ENCODE measurements at regions not wholly inside any gene's neighbourhood (a gene's known extent, or its start where the extent isn't known, plus 50 kb on each side); places are given as distances from the start of the nearest gene placed in this dataset.
"Not testable (repeated sequence)": the region's sequence is repeated elsewhere in the genome, so short reads cannot be mapped to it uniquely, and the experiment has no call there.

- no peak for DNase-seq (ENCODE audit: low spot score)
These were observed 74.6 kb downstream of the FEM1C start for GRCh38 chr5:115469904-115470516.

DNA sequence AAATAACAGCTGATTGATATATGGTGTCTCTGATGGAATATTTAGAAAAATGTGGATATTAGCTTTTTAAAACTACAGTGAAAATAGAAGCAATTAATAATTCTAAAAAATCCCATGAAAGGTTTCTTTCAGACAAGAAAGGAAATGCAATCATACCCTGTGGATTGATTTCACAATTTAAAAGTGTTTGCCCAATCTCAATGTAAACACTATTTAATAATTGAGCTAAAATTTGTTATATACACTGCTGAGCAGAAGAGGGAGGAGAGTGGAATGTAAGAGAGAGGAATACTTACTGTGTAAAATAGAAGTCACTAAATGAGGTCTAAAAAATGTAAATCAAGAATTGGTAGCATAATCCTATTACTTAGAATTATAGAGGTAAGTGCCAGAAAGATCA lies 76.9 kb downstream of the FEM1C start:
- no peak for DNase-seq (ENCODE audit: low spot score)

GRCh38 chr5:115465431-115465830 lies 79.1 kb downstream of the FEM1C start:
- no peak for DNase-seq (ENCODE audit: low spot score)

DNA sequence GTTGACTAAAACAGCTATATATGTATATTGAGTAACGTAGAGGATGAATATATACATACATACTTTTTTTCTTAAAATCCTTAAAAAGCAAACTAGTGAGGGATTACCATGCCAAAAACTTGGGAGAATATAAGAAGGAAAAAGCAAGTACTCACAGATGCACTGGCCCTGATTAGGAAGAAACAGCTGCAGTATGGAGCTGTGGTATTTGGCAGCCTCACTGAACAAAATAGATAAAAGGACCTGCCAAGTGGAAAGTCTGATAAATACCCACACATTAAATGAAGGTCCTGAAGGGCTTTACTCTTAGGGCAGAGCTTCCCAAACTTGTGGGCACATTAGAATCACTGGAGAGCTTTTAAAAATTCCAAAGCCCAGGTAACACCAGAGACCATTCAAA lies 80.6 kb downstream of the FEM1C start:
- DNase-seq (ENCODE audit: low spot score) = no peak

DNA sequence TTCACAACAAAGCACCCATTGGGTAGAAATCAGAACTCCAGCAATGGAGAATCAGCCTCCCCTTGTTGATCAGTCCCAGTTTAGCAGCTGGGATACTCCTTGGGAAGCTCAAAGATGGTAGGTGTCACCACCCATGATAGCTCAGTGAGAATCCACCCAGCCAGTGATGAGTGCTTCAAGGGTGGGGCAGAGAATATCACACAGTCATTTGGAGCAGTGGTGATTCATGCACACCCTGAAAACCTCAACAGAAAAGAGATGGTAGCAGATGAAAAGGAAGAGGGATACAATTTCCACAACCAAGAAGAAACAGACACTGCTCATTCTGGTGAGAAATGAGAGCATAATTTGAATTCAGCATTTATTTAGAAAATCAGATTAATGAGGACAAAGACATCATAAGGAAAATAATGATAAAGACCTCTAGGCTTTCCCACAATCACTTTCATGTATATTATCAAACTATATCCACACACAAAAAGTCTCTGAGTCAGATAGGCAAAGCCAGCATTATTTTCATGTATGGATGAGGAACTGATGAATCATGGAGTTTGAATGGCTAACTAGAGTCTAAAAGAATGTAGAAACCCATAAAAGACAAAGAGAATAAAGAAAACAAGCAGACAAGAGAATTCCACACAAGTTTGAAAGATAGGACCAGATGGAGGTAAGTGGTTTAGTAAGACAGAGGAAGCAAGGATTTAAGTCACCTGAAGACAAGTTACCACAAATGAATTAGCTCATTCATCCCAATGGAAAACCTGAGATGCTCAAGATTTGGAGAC lies 82.9 kb downstream of the FEM1C start:
- peak; percentile 64 for DNase-seq (ENCODE audit: low spot score)

- DNase-seq (ENCODE audit: low spot score) = no peak
These were observed 83.5 kb downstream of the FEM1C start for GRCh38 chr5:115461093-115461492.

- peak; percentile 45 for DNase-seq (ENCODE audit: low spot score)
These were observed 84.1 kb downstream of the FEM1C start for GRCh38 chr5:115460472-115460871.

- DNase-seq (ENCODE audit: low spot score) = peak; percentile 35
These were observed 84.7 kb downstream of the FEM1C start for GRCh38 chr5:115459855-115460341.

GRCh38 chr5:115458416-115458815 lies 86.2 kb downstream of the FEM1C start:
- DNase-seq (ENCODE audit: low spot score) = no peak

DNA sequence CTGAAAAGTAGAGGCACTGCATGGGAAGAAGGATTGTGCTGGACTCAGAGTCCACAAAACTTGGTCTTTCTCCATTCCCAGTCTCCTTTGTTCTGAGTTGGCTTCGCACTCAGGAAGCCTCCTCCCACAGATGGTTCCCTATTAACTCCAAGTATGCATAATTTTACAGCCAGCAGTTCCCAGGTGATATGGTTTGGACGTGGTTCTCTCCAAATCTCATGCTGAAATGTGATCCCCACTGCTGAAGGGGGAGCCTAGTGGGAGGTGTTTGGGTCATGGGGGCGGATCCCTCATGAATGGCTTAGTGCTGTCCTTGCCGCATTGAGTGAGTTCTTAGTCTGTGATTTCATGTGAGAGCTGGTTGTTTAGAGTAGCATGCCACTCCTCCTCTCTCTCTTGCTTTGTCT lies 86.6 kb downstream of the FEM1C start:
- no peak for DNase-seq (ENCODE audit: low spot score)

DNA sequence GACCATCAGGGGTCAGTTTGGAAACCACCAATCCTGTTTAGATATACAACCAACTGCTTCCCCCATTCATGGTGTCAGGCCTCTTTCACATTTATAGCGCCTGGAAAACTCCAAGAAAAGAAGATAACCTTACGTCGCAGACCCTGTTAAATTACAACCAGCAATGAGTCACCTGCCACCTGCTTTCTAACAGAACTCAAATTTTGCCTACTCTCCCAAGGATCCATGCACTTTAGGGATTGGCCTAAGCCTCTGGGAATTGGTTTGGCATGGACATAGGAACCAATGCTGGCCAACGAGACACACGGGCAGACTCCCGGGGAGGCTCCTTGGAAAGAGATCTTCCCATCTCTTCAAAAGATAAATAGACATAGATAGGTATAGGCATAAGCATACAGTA lies 87.0 kb downstream of the FEM1C start:
- no peak for DNase-seq (ENCODE audit: low spot score)

GRCh38 chr5:115456539-115457040 lies 88.0 kb downstream of the FEM1C start:
- DNase-seq (ENCODE audit: low spot score) = no peak

- no peak for DNase-seq (ENCODE audit: low spot score)
These were observed 88.5 kb downstream of the FEM1C start for GRCh38 chr5:115456056-115456455.

DNA sequence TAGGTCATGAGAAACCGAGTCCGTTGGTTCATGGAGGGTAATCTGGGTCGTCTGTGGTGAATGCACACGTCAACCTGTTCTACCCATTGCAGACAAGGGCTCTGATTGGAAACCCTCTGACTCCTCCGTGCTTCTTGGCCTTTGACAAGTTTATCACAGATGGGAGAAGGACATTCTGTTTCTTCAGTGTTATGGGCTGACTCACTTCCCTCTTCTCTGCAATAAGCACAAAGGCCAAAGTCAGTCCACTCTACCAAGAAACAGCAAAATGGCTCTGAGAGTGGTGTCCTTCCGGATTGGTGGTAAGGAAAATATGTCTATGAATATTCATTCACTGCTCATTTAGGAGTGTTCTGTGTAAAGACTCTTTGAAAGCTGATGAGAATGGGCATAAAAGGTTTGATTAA lies 89.3 kb downstream of the FEM1C start:
- DNase-seq (ENCODE audit: low spot score) = peak; percentile 52

- no peak for DNase-seq (ENCODE audit: low spot score)
These were observed 91.0 kb downstream of the FEM1C start for GRCh38 chr5:115453391-115454095.

GRCh38 chr5:115452536-115453235 lies 91.9 kb downstream of the FEM1C start:
- peak; percentile 53 for DNase-seq (ENCODE audit: low spot score)

- DNase-seq (ENCODE audit: low spot score) = no peak
These were observed 92.5 kb downstream of the FEM1C start for GRCh38 chr5:115452083-115452482.

- peak; percentile 67 for DNase-seq (ENCODE audit: low spot score)
These were observed 93.8 kb downstream of the FEM1C start for GRCh38 chr5:115450741-115451140.

DNA sequence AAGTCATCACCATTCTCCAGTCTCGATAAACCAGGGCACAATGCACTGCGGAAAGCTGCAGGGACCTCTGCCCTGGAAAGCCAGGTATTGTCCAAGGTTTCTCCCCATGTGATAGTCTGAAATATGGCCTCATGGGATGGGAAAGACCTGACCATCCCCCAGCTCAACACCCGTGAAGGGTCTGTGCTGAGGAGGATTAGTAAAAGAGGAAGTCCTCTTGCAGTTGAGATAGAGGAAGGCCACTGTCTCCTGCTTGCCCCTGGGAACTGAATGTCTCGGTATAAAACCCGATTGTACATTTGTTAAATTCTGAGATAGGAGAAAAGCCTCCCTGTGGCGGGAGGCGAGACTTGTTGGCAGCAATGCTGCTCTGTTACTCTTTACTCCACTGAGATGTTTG lies 95.9 kb downstream of the FEM1C start:
- not testable (repeated sequence) for DNase-seq (ENCODE audit: low spot score)

DNA sequence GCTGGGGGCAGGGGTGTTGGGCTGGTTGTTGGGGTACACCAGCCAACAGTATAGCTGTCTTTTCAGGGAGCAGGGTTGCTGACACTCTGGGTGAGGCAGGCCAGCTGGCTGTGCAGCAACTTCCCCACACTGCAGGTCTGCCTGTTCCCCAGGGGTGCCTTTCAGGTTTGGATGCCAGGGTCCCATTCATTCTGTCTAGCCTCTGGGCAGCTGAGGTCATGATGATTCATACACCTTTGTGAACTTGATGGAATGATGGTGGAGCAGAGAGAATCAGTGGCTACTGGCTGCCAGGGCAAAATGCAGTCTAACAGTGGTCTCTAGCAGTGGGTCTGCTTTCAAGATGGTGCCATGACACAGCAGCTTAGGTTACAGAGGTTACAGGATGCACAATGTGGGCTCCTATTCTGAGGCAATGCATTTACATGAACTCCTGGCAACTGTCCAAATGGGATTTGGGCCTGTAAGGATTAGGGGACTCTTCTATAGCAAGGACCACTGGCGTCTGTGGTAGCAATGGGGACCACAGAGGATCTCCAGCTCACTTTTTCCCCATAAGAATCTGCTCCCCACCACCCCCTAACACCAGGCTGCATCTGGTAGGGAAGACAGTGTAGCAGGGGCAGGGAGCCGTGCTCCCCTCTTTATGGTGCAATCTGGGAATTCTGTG lies 103.7 kb downstream of the FEM1C start:
- no peak for DNase-seq (ENCODE audit: low spot score)

- no peak for DNase-seq (ENCODE audit: low spot score)
These were observed 104.9 kb downstream of the FEM1C start for GRCh38 chr5:115439639-115440038.

DNA sequence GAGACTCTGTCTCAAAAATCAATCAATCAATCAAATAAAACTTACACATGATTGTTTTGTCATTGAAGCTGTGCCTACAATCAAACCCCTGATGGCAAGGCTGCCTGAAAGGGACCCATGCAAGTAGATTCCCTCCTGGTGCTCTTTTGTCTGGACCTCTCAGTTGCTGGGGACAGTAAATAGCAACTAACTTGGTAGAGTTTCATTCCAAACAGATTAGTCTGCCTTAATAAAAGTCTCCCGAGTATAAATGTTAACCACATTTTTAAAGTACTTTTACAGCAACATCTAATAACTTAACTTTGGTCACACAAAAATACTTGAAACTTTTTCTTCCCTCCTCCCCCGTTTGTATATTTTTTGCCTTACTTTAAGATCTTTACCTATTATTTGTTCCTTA lies 105.5 kb downstream of the FEM1C start:
- peak; percentile 49 for DNase-seq (ENCODE audit: low spot score)
